GM13977 (cell line): ENCODE measurements at regions not wholly inside any gene's neighbourhood (a gene's known extent, or its start where the extent isn't known, plus 50 kb on each side); places are given as distances from the start of the nearest gene placed in this dataset.

Experiments
- DNase-seq: peaks from one replicate; pipeline ENCODE4 v3.0.0; 2012; ENCODE audit warnings: low spot score
- in situ Hi-C: fragments of 300-500 bp; cut with MboI; formaldehyde crosslinking; loops from one replicate; pipeline ENCODE4 v1.12.0; 2022; ENCODE audit warnings: low sequenced_read_pairs, low pct_unique_long_range_greater_than_20kb, mixed read lengths, inconsistent platforms; ENCODE audit not compliant: unreplicated experiment
- TF ChIP-seq, protein P1 (sequence below): IDR thresholded peaks from 2 replicates; pipeline ENCODE4 v1.5.1; 2012; ENCODE audit warnings: mild to moderate bottlenecking, control low read depth; ENCODE audit not compliant: insufficient read depth; ENCODE audit errors: extremely low read depth, missing control alignments

DNA sequence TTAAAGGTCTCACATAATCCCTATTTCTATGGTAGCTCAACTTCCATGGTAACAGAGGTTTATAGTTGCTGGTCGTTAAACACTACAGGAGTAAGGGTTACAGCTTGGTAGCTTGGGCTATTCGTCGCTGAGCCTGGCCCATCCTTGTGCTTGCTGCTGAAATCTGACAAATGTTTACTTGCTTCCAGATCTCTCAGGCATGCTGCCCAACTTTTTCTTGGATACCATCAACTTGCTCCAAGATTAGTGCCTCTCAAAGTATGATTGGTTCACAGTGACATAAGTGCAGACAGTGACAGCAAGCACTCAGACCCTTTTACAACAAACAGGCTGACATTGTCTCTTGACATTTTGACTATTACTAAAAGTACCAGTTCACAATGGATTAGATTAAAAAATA is 231.8 kb downstream of the KCNS3 start:
- no peak for DNase-seq
- in situ Hi-C loops: no loop called here
- TF ChIP-seq, protein P1, sequence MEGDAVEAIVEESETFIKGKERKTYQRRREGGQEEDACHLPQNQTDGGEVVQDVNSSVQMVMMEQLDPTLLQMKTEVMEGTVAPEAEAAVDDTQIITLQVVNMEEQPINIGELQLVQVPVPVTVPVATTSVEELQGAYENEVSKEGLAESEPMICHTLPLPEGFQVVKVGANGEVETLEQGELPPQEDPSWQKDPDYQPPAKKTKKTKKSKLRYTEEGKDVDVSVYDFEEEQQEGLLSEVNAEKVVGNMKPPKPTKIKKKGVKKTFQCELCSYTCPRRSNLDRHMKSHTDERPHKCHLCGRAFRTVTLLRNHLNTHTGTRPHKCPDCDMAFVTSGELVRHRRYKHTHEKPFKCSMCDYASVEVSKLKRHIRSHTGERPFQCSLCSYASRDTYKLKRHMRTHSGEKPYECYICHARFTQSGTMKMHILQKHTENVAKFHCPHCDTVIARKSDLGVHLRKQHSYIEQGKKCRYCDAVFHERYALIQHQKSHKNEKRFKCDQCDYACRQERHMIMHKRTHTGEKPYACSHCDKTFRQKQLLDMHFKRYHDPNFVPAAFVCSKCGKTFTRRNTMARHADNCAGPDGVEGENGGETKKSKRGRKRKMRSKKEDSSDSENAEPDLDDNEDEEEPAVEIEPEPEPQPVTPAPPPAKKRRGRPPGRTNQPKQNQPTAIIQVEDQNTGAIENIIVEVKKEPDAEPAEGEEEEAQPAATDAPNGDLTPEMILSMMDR: no peak

GRCh38 chr2:18106841-18107240 is 228.4 kb downstream of the KCNS3 start:
- TF ChIP-seq, protein P1: no peak
- in situ Hi-C loops: no loop called here
- no peak for DNase-seq

DNA sequence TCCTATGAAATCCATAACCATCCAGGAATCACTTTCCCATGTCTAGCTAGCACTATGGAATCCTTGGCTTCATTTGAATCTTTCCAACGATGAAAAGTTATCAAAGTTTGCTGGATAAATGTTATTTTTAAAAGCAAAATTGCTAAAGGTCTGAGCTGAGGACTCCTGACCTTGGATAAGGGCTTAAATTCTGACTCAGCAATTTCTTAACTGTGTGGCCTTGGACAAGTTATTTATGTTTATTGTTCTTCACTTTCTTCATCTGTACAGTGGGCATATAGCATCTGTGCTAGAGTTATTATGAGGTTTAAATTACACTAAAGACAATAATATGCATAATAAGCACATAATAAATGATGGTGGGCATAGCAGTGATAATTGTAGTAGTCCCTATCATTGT is 227.5 kb downstream of the KCNS3 start:
- no peak for DNase-seq
- TF ChIP-seq, protein P1: no peak
- in situ Hi-C loops: no loop called here

GRCh38 chr2:18104595-18105224 is 226.2 kb downstream of the KCNS3 start:
- in situ Hi-C loops: no loop called here
- no peak for DNase-seq
- TF ChIP-seq, protein P1: no peak

DNA sequence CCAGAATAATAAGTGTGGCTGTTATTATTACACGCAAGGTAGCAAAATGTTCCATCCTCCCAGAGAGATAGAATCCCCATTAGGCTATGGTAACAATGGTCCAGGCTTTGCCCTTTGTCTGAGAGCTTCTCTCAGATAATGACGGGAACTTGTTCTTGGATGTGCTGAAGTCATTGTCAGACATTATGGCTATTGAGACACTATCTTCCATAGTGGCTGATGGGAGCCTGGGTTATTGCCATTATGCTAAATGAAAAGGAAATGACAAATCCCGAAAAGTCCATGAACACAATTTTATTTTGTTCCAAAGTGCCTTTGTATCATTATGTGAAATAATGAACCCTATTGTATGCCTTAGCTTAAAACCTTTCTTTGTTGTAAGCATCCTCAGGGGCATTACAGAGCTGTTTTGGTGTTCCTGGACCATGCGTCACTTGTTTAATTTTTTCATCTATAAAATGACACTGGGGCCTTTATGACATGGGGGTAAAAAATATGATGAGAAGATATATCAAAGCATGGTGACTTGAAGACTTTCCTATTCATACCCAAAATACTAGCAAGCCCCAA is 218.5 kb downstream of the KCNS3 start:
- DNase-seq: no peak
- TF ChIP-seq, protein P1: no peak
- in situ Hi-C loops: no loop called here

- no peak for DNase-seq
- TF ChIP-seq, protein P1: no peak
- in situ Hi-C loops: no loop called here
These were observed 215.8 kb downstream of the KCNS3 start for GRCh38 chr2:18094277-18094676.
